HCT116 (cell line): ENCODE measurements at regions not wholly inside any gene's neighbourhood (a gene's known extent, or its start where the extent isn't known, plus 50 kb on each side); places are given as distances from the start of the nearest gene placed in this dataset.

ENCODE experiments used
- ATF3 ChIP-seq: IDR thresholded peaks from 2 replicates; pipeline ENCODE4 v1.6.1; 2012
- CTCF ChIP-seq, 3 experiments: fragments of 200-600 bp in 1 of 3; sonication (generic) in 1 of 3; IDR thresholded peaks in 2 of 3; conservative IDR thresholded peaks in 1 of 3; 2 replicates each; pipeline ENCODE4 v1.5.1; 2012 to 2017; ENCODE audit warnings: low read depth in 2 of 3, low read length in 2 of 3, antibody characterized with exemption in 1 of 3, borderline replicate concordance in 1 of 3, control low read depth in 1 of 3, mild to moderate bottlenecking in 1 of 3, mixed read lengths in 1 of 3, mixed run types in 1 of 3, moderate library complexity in 1 of 3; ENCODE audit not compliant: insufficient read depth in 1 of 3
- POLR2A ChIP-seq: IDR thresholded peaks from 2 replicates; pipeline ENCODE4 v1.7.0; 2011; ENCODE audit warnings: borderline replicate concordance; ENCODE audit not compliant: insufficient read depth, insufficient read length; ENCODE audit errors: extremely low read depth

GRCh38 chr3:17979252-17979651 is 236.8 kb upstream of the TBC1D5 start:
- TF ChIP-seq ATF3: no peak
- peak in 2 of 3 experiments; percentile 3 to 14; a peak in 1 of 6 replicates for TF ChIP-seq CTCF (IDR thresholded peaks at IDR 0.05 in 2 of 3, conservative IDR thresholded peaks at IDR 0.05 in 1 of 3; ENCODE audit: borderline replicate concordance in 1 of 3, insufficient read depth in 1 of 3, low read depth in 2 of 3, low read length in 2 of 3)
- no peak for TF ChIP-seq POLR2A
